Subcutaneous abdominal adipose tissue (tissue), 5 donors: ENCODE measurements at regions not wholly inside any gene's neighbourhood (a gene's known extent, or its start where the extent isn't known, plus 50 kb on each side); places are given as distances from the start of the nearest gene placed in this dataset.
"Not testable (repeated sequence)": the region's sequence is repeated elsewhere in the genome, so short reads cannot be mapped to it uniquely, and the experiment has no call there.

Source experiments
- H3K27ac ChIP-seq: one replicate; pipeline ENCODE4 v1.7.0; 2013; ENCODE audit warnings: low read depth, mild to moderate bottlenecking, inconsistent platforms, low read length, moderate library complexity
- H3K27me3 ChIP-seq, 5 donors: one replicate each; pipeline ENCODE4 v1.7.0; 2013; ENCODE audit warnings: low read length in 5 of 5, inconsistent platforms in 1 of 5; ENCODE audit not compliant: control insufficient read depth in 5 of 5, insufficient read depth in 4 of 5
- H3K36me3 ChIP-seq, 5 donors: one replicate each; pipeline ENCODE4 v1.7.0; 2013; ENCODE audit warnings: low read length in 5 of 5; ENCODE audit not compliant: control insufficient read depth in 5 of 5, insufficient read depth in 5 of 5
- H3K4me1 ChIP-seq, 5 donors: one replicate each; pipeline ENCODE4 v1.7.0; 2013; ENCODE audit warnings: low read length in 5 of 5, mild to moderate bottlenecking in 3 of 5, moderate library complexity in 1 of 5; ENCODE audit not compliant: control insufficient read depth in 5 of 5, insufficient read depth in 5 of 5
- H3K4me3 ChIP-seq, 5 donors: one replicate each; pipeline ENCODE4 v1.7.0; 2013; ENCODE audit warnings: low read length in 5 of 5, low read depth in 1 of 5
- H3K9ac ChIP-seq, 5 donors: one replicate each; pipeline ENCODE4 v1.7.0; 2013; ENCODE audit warnings: low read length in 5 of 5, mild to moderate bottlenecking in 4 of 5, moderate library complexity in 3 of 5
- H3K9me3 ChIP-seq, 5 donors: one replicate each; pipeline ENCODE4 v1.7.0; 2013; ENCODE audit warnings: low read length in 5 of 5; ENCODE audit not compliant: control insufficient read depth in 5 of 5
- donor health status: healthy.
- donor health status: healthy.
- donor health status: healthy.
- donor health status: healthy.
- donor health status: healthy.

- Histone ChIP-seq H3K27me3 (no peaks in the 10 kb centered on the region), H3K27ac (no peak overlapping the region), H3K36me3 (peaks cover 0 to 7% (median 0%) of the 10 kb centered on the region in 5 donors), H3K9ac (no peak overlapping the region), H3K9me3 (no peaks in the 10 kb centered on the region), H3K4me3 (no peak overlapping the region), H3K4me1 (no peaks in the 10 kb centered on the region)
These were observed 84.3 kb upstream of the SERTAD2 start for GRCh38 chr2:64738026-64738425.

- Histone ChIP-seq H3K9ac (no peak overlapping the region), H3K4me1 (peaks cover 0 to 2% (median under 1%) of the 10 kb centered on the region in 5 donors), H3K27me3 (no peaks in the 10 kb centered on the region), H3K9me3 (no peaks in the 10 kb centered on the region), H3K4me3 (no peak overlapping the region), H3K36me3 (no peaks in the 10 kb centered on the region), H3K27ac (no peak overlapping the region)
These were observed 89.0 kb upstream of the SERTAD2 start for GRCh38 chr2:64742678-64743077.

GRCh38 chr2:64743739-64744330 is 90.1 kb upstream of the SERTAD2 start:
- Histone ChIP-seq H3K27me3 (no peaks in the 10 kb centered on the region), H3K36me3 (no peaks in the 10 kb centered on the region)

GRCh38 chr2:64745562-64745961 is 91.8 kb upstream of the SERTAD2 start:
- no peaks in the 10 kb centered on the region for H3K36me3 ChIP-seq
- peaks cover 0 to 22% (median 19%) of the 10 kb centered on the region in 5 donors for H3K4me1 ChIP-seq
- H3K27me3 ChIP-seq: no peaks in the 10 kb centered on the region
- no peak overlapping the region for H3K9ac ChIP-seq
- H3K4me3 ChIP-seq: no peak overlapping the region
- no peak overlapping the region for H3K27ac ChIP-seq
- no peaks in the 10 kb centered on the region for H3K9me3 ChIP-seq

More at GRCh38 chr2:64743739-64744330, 90.1 kb upstream of the SERTAD2 start:
- no peak overlapping the region for H3K27ac ChIP-seq
- H3K4me1 ChIP-seq: peaks cover 0 to 11% (median 7%) of the 10 kb centered on the region in 5 donors
- H3K9me3 ChIP-seq: no peaks in the 10 kb centered on the region
- no peak overlapping the region for H3K4me3 ChIP-seq
- no peak overlapping the region for H3K9ac ChIP-seq

- H3K9ac ChIP-seq, H3K9me3 ChIP-seq, H3K27me3 ChIP-seq, H3K36me3 ChIP-seq, H3K4me3 ChIP-seq, H3K27ac ChIP-seq: not testable (repeated sequence)
- peaks cover 0 to 29% (median 24%) of the 10 kb centered on the region in 5 donors for H3K4me1 ChIP-seq
These were observed 94.0 kb upstream of the SERTAD2 start for GRCh38 chr2:64747690-64748091.

- Histone ChIP-seq H3K27ac (no peak overlapping the region), H3K36me3 (no peaks in the 10 kb centered on the region), H3K9me3 (no peaks in the 10 kb centered on the region), H3K9ac (no peak overlapping the region), H3K4me3 (no peak overlapping the region), H3K27me3 (no peaks in the 10 kb centered on the region), H3K4me1 (peaks cover 0 to 29% (median 24%) of the 10 kb centered on the region in 5 donors)
These were observed 94.4 kb upstream of the SERTAD2 start for GRCh38 chr2:64748147-64748546.

GRCh38 chr2:64748561-64748960 is 94.8 kb upstream of the SERTAD2 start:
- peak overlapping the region in 2 of 5 donors; percentile 9 to 28 for H3K4me3 ChIP-seq

GRCh38 chr2:64749446-64749845 is 95.7 kb upstream of the SERTAD2 start:
- Histone ChIP-seq H3K9ac (peak overlapping the region; percentile 60 to 96 (median 91)), H3K27ac (peak overlapping the region; percentile 98), H3K27me3 (no peaks in the 10 kb centered on the region)

More at GRCh38 chr2:64748561-64748960, 94.8 kb upstream of the SERTAD2 start:
- Histone ChIP-seq H3K4me1 (peaks cover 0 to 29% (median 24%) of the 10 kb centered on the region in 5 donors), H3K36me3 (no peaks in the 10 kb centered on the region), H3K9me3 (no peaks in the 10 kb centered on the region), H3K27me3 (no peaks in the 10 kb centered on the region), H3K27ac (peak overlapping the region; percentile 98), H3K9ac (peak overlapping the region in 1 of 5 donors; percentile 41)

GRCh38 chr2:64750001-64750816 is 96.5 kb upstream of the SERTAD2 start:
- peak overlapping the region; percentile 60 to 96 (median 91) for H3K9ac ChIP-seq
- H3K4me1 ChIP-seq: peaks cover 0 to 29% (median 24%) of the 10 kb centered on the region in 5 donors
- no peaks in the 10 kb centered on the region for H3K36me3 ChIP-seq
- H3K9me3 ChIP-seq: no peaks in the 10 kb centered on the region
- H3K27me3 ChIP-seq: no peaks in the 10 kb centered on the region
- peak overlapping the region; percentile 86 to 97 (median 91) for H3K4me3 ChIP-seq
- H3K27ac ChIP-seq: peak overlapping the region; percentile 98

More at GRCh38 chr2:64749446-64749845, 95.7 kb upstream of the SERTAD2 start:
- H3K36me3 ChIP-seq: no peaks in the 10 kb centered on the region
- H3K4me3 ChIP-seq: peak overlapping the region; percentile 86 to 97 (median 91)
- peaks cover 0 to 29% (median 24%) of the 10 kb centered on the region in 5 donors for H3K4me1 ChIP-seq
- no peaks in the 10 kb centered on the region for H3K9me3 ChIP-seq

GRCh38 chr2:64750817-64751285 is 97.1 kb upstream of the SERTAD2 start:
- H3K9ac ChIP-seq: peak overlapping the region; percentile 60 to 96 (median 91)
- peak overlapping the region; percentile 86 to 97 (median 91) for H3K4me3 ChIP-seq
- H3K36me3 ChIP-seq: no peaks in the 10 kb centered on the region
- peaks cover 0 to 29% (median 24%) of the 10 kb centered on the region in 5 donors for H3K4me1 ChIP-seq
- no peaks in the 10 kb centered on the region for H3K27me3 ChIP-seq
- H3K27ac ChIP-seq: peak overlapping the region; percentile 98
- peaks cover 0 to under 1% (median 0%) of the 10 kb centered on the region in 5 donors for H3K9me3 ChIP-seq
